Smooth muscle cell (in vitro differentiated cells): ENCODE measurements at regions not wholly inside any gene's neighbourhood (a gene's known extent, or its start where the extent isn't known, plus 50 kb on each side); places are given as distances from the start of the nearest gene placed in this dataset.

Source experiments
- DNase-seq: peaks from one replicate; lab custom pipeline; 2025; ENCODE audit not compliant: unreplicated experiment; lab: John Stamatoyannopoulos, UW
- H2AFZ ChIP-seq: fragments of 200-600 bp; sonication (generic); 2 replicates; pipeline ENCODE4 v1.6.0; 2016; ENCODE audit warnings: antibody characterized with exemption, low read depth, mild to moderate bottlenecking
- H3F3A ChIP-seq: fragments of 200-600 bp; sonication (generic); 2 replicates; pipeline ENCODE4 v1.6.0; 2017; ENCODE audit warnings: antibody characterized with exemption, low read depth
- H3K27ac ChIP-seq: fragments of 200-600 bp; sonication (generic); 2 replicates; pipeline ENCODE4 v1.5.1; 2016; ENCODE audit warnings: low read depth, mild to moderate bottlenecking
- H3K27me3 ChIP-seq: fragments of 200-600 bp; sonication (generic); 2 replicates; pipeline ENCODE4 v1.6.1; 2016; ENCODE audit warnings: low read depth, mild to moderate bottlenecking
- H3K36me3 ChIP-seq: fragments of 200-600 bp; sonication (generic); 2 replicates; pipeline ENCODE4 v1.5.1; 2016; ENCODE audit warnings: low read depth
- H3K4me1 ChIP-seq: fragments of 200-600 bp; sonication (generic); 2 replicates; pipeline ENCODE4 v1.5.1; 2016; ENCODE audit warnings: low read depth
- H3K4me2 ChIP-seq: fragments of 200-600 bp; sonication (generic); 2 replicates; pipeline ENCODE4 v1.6.0; 2016; ENCODE audit warnings: mild to moderate bottlenecking
- H3K4me3 ChIP-seq: fragments of 200-600 bp; sonication (generic); 2 replicates; pipeline ENCODE4 v1.5.1; 2016; ENCODE audit warnings: mild to moderate bottlenecking
- H3K79me2 ChIP-seq: fragments of 200-600 bp; sonication (generic); 2 replicates; pipeline ENCODE4 v1.6.0; 2016; ENCODE audit warnings: low read depth, mild to moderate bottlenecking
- H3K9ac ChIP-seq: fragments of 200-600 bp; sonication (generic); 2 replicates; pipeline ENCODE4 v1.6.0; 2016; ENCODE audit warnings: low read depth
- H3K9me3 ChIP-seq: fragments of 200-600 bp; sonication (generic); replicated peaks from 2 replicates; pipeline ENCODE4 v1.5.1; 2016; ENCODE audit warnings: low read depth
- H4K20me1 ChIP-seq: fragments of 200-600 bp; sonication (generic); 2 replicates; pipeline ENCODE4 v1.6.0; 2016; ENCODE audit warnings: low read depth
- WGBS: methylation state at CpG from one replicate; pipeline ENCODE4 v1.1.7; 2016; ENCODE audit warnings: low lambda C conversion rate; 5-methylcytosine and 5-hydroxymethylcytosine counted together
- TF ChIP-seq, protein P1 (sequence below): fragments of 200-600 bp; sonication (generic); IDR thresholded peaks from 2 replicates; pipeline ENCODE4 v1.5.1; 2017; ENCODE audit warnings: borderline replicate concordance, mild to moderate bottlenecking, antibody characterized with exemption; ENCODE audit not compliant: insufficient read depth, poor library complexity, severe bottlenecking

DNA sequence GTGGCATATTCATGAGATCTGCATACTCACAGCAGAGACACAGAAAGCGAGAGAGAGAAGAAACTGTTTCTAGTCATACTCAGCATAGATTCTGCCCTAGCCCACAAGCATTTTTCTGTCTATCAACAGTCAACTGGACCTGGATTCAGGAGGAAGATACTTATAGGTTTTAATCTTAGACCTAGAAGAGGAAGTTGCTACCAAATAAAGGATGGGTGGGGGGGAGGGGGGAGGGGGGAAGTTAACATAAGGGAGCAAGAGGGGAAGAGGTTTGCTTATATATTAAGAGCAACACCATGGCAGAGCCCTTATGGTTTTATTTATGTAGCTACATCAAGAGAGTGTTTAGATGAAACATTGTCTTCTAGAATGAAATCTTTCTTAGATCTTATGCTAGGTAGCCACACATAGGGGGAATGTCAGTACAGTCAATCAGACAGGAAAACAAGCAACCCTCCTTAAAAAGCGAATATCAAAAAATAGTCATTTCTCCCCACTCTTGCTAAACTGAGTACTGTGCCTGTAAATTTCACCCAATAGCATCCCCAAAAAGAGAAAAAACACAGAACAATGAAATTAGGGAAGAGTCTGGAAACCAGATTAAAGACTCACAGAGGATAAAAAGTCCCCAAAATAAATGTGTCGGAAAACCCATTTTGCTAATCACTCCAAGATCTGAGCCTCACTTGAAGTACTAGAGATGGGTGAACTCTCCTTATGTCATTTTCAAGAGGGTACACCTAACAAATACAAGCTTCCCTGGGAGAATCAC lies 192.7 kb upstream of the NR4A3 start:
- WGBS, result 90% methylated on average over 3 of the region's 3 CpGs
- TF ChIP-seq, protein P1, sequence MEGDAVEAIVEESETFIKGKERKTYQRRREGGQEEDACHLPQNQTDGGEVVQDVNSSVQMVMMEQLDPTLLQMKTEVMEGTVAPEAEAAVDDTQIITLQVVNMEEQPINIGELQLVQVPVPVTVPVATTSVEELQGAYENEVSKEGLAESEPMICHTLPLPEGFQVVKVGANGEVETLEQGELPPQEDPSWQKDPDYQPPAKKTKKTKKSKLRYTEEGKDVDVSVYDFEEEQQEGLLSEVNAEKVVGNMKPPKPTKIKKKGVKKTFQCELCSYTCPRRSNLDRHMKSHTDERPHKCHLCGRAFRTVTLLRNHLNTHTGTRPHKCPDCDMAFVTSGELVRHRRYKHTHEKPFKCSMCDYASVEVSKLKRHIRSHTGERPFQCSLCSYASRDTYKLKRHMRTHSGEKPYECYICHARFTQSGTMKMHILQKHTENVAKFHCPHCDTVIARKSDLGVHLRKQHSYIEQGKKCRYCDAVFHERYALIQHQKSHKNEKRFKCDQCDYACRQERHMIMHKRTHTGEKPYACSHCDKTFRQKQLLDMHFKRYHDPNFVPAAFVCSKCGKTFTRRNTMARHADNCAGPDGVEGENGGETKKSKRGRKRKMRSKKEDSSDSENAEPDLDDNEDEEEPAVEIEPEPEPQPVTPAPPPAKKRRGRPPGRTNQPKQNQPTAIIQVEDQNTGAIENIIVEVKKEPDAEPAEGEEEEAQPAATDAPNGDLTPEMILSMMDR, result no peak
- Histone ChIP-seq H3K36me3 (no peaks in the 10 kb centered on the region), H3K4me3 (no peak overlapping the region), H3K27me3 (no peaks in the 10 kb centered on the region), H3F3A (no peaks in the 10 kb centered on the region), H3K4me2 (no peak overlapping the region), H3K9ac (no peak overlapping the region), H3K27ac (no peak overlapping the region), H2AFZ (no peak overlapping the region), H4K20me1 (no peaks in the 10 kb centered on the region), H3K4me1 (no peaks in the 10 kb centered on the region), H3K79me2 (no peaks in the 10 kb centered on the region), H3K9me3 (no peaks in the 10 kb centered on the region)
- DNase-seq, result no peak

DNA sequence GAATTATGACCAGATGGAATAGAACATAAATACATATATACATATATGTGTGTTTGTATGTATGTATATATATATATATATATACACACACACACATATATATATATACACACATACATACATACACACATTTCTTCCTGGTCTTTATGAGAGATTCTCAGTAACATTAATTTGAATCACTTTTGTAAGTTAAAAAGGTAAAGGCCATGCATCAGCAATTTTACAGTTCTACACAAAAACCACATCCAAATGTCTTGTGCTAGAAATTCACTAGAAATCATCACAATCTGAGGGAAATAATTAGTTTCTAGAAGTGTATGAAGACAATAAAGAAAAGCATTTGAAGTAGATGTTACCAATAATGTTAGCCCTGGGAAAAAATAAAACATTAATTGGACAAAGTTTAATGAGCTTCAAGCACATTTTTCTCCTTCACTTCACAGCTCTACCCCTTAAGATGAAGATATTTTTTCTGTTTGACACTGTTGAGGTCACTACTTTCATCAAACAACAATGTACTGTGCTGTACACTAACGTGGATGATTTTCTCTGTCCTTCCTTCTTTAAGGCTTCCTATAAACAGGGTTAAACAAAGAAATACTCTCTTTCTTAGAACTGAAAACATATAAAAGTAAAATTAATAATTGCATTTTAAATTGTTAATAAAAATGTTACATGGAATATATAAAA lies 189.2 kb upstream of the NR4A3 start:
- no peak overlapping the region for H3K27ac ChIP-seq
- H3K9me3 ChIP-seq, result no peaks in the 10 kb centered on the region
- no peak overlapping the region for H2AFZ ChIP-seq
- H3K9ac ChIP-seq, result no peak overlapping the region
- no peak overlapping the region for H3K4me3 ChIP-seq
- no peaks in the 10 kb centered on the region for H3F3A ChIP-seq
- H3K79me2 ChIP-seq, result no peaks in the 10 kb centered on the region
- H4K20me1 ChIP-seq, result no peaks in the 10 kb centered on the region
- no peaks in the 10 kb centered on the region for H3K36me3 ChIP-seq
- TF ChIP-seq, protein P1, result no peak
- no peaks in the 10 kb centered on the region for H3K27me3 ChIP-seq
- DNase-seq, result no peak
- WGBS, result 93% methylated on average over 1 of the region's 1 CpG
- H3K4me1 ChIP-seq, result peaks cover 6% of the 10 kb centered on the region
- H3K4me2 ChIP-seq, result no peak overlapping the region

DNA sequence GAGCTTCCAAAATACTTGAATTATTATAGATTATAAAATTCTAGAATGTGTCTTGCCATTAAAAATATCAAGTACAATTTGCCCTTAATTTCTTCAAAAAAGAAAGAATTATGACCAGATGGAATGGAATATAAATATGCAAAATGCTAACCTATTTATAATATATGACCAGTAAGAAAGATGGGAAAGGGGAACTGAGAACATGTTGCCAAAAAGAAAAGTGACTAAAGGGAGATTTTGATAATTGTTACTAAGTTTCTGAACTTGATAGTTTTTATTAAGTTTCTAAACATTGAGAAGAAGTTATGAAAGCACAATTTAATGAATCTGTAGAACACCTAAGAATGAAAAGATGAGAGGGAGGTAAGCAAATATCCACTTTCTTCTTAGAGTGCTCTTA lies 188.4 kb upstream of the NR4A3 start:
- Histone ChIP-seq H3K4me1 (peaks cover 6% of the 10 kb centered on the region), H3K36me3 (no peaks in the 10 kb centered on the region), H4K20me1 (no peaks in the 10 kb centered on the region), H3K4me2 (no peak overlapping the region), H3K4me3 (no peak overlapping the region), H2AFZ (no peak overlapping the region), H3K79me2 (no peaks in the 10 kb centered on the region), H3K9me3 (no peaks in the 10 kb centered on the region), H3K27ac (no peak overlapping the region), H3K9ac (no peak overlapping the region), H3F3A (no peaks in the 10 kb centered on the region), H3K27me3 (no peaks in the 10 kb centered on the region)
- DNase-seq, result no peak
- TF ChIP-seq, protein P1, result no peak
